Endothelial cell (in vitro differentiated cells): ENCODE measurements at regions not wholly inside any gene's neighbourhood (a gene's known extent, or its start where the extent isn't known, plus 50 kb on each side); places are given as distances from the start of the nearest gene placed in this dataset.
A peak's percentile ranks its signal among the peaks of the same experiment; 100 is the strongest.

ENCODE experiments used
- DNase-seq: peaks from one replicate; pipeline ENCODE4 v3.0.0; 2021; ENCODE audit warnings: low spot score
- H3K27ac Mint-ChIP-seq: one replicate; pipeline ENCODE4 v1.8.0; 2021; ENCODE audit warnings: mixed read lengths, inconsistent platforms; ENCODE audit not compliant: unreplicated experiment
- H3K27me3 Mint-ChIP-seq: one replicate; pipeline ENCODE4 v1.8.0; 2021; ENCODE audit warnings: mild to moderate bottlenecking, moderate library complexity, mixed read lengths, inconsistent platforms; ENCODE audit not compliant: unreplicated experiment
- H3K36me3 Mint-ChIP-seq: one replicate; pipeline ENCODE4 v1.8.0; 2021; ENCODE audit warnings: mild to moderate bottlenecking, low read depth, mixed read lengths, inconsistent platforms; ENCODE audit not compliant: unreplicated experiment
- H3K4me1 Mint-ChIP-seq: one replicate; pipeline ENCODE4 v1.8.0; 2021; ENCODE audit warnings: mild to moderate bottlenecking, mixed read lengths, inconsistent platforms; ENCODE audit not compliant: unreplicated experiment
- H3K4me3 Mint-ChIP-seq: one replicate; pipeline ENCODE4 v1.8.0; 2021; ENCODE audit warnings: mild to moderate bottlenecking, mixed read lengths, inconsistent platforms; ENCODE audit not compliant: unreplicated experiment
- H3K9me3 Mint-ChIP-seq: one replicate; pipeline ENCODE4 v1.8.0; 2021; ENCODE audit warnings: mixed read lengths, inconsistent platforms; ENCODE audit not compliant: unreplicated experiment
- CTCF ChIP-seq: fragments of 200-600 bp; sonication (generic); IDR thresholded peaks from one replicate; pipeline ENCODE4 v1.5.0; 2021; ENCODE audit warnings: antibody characterized with exemption; ENCODE audit not compliant: unreplicated experiment

DNA sequence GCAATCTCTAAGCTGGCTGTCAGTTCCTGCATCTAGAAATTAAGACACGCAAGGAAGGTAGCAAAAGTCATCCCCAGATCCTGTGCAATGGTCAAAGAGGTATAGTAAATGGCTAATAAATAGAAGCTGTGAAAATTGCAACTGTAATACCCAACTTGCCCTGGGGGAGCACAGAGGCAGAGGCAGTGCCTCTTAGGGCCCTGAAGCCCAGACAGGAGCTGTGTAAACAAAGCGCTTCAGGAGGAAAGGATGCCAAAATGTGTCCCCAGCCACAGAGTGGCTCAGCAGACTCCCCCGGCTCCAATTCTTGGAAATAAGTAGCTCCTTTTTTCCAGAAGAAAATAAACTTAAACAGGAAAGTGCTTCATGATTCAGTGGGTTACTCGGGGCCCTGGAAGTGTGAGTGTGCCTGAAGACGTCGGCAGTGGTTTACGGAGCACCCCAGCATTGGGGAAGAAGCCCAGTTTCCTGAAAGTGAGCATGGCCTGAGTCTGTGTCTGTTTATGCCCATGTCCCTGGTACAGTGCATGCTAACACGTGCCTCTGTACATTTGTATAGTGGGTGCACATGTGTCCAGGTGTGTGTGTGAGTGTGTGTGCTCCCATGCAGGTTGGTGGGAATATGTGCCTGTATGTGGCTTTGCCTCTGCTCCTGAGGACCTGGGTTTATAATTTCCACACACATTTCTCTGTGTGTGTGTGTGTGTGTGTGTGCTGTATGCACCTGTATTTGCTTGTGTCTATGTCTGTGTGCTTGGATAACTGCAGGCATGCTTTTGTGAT is 246.7 kb downstream of the MAFB start:
- H3K4me1 Mint-ChIP-seq, result peaks cover 4% of the 10 kb centered on the region
- no peak for DNase-seq
- no peaks in the 10 kb centered on the region for H3K36me3 Mint-ChIP-seq
- H3K9me3 Mint-ChIP-seq, result no peaks in the 10 kb centered on the region
- no peak overlapping the region for H3K4me3 Mint-ChIP-seq
- no peak overlapping the region for H3K27ac Mint-ChIP-seq
- peak; percentile 38 for TF ChIP-seq CTCF
- H3K27me3 Mint-ChIP-seq, result no peaks in the 10 kb centered on the region

DNA sequence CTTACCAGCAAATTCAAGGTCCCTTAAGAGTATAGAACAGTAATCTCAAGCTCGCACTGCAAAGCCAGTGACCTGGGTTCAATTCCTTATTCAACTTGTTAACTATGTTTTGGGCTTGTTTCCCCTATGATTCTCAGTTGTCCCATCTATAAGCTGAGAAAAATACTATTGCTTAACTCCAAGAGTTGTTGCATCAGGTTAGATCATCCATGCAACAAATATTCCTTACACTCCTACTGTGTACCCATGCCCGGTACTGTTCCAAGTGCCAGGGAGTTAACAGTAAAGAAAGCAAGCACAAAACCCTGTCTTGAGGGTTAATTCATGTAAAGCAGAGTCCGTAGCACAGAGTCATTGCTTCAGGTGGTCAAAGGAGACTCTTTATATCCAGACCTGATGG is 247.3 kb downstream of the MAFB start:
- Mint-ChIP-seq H3K27me3 (no peaks in the 10 kb centered on the region), H3K4me3 (no peak overlapping the region), H3K9me3 (no peaks in the 10 kb centered on the region), H3K27ac (no peak overlapping the region), H3K36me3 (no peaks in the 10 kb centered on the region), H3K4me1 (peaks cover 9% of the 10 kb centered on the region)
- DNase-seq, result no peak
- TF ChIP-seq CTCF, result no peak

DNA sequence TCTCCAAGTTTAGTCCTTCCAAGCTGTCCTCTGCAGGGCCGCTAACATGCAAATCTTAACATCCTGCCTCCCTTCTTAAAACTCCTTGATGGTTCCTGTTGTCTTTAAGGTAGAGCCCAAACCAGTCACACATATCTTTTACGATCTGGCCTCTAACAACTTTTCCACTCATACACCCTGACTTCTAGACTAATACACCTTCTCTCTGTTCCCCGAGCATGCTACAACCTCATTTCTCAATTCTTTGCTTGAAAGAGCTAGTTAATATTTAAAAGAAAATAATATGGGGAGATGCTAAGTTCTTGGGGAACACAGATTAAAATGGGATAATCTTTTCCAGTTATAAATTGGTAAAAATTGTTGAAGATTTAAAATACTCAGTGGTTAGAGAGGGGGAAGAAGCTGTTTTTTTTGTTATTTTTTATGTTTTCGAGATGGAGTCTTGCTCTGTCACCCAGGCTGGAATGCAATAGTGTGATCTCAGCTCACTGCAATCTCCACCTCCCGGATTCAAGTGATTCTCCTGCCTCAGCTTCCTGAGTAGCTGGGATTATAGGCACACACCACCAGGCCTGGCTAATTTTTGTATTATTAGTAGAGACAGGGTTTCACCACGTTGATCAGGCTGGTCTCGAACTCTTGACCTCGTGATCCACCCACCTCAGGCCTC is 250.7 kb downstream of the MAFB start:
- DNase-seq, result no peak
- H3K27me3 Mint-ChIP-seq, result peaks cover 3% of the 10 kb centered on the region
- H3K9me3 Mint-ChIP-seq, result no peaks in the 10 kb centered on the region
- no peak for TF ChIP-seq CTCF
- H3K36me3 Mint-ChIP-seq, result no peaks in the 10 kb centered on the region
- no peak overlapping the region for H3K27ac Mint-ChIP-seq
- peaks cover 13% of the 10 kb centered on the region for H3K4me1 Mint-ChIP-seq
- H3K4me3 Mint-ChIP-seq, result no peak overlapping the region

GRCh38 chr20:40436011-40436410 is 253.0 kb downstream of the MAFB start:
- no peak for DNase-seq
- no peak overlapping the region for H3K27ac Mint-ChIP-seq
- no peak for TF ChIP-seq CTCF
- no peak overlapping the region for H3K4me3 Mint-ChIP-seq
- no peaks in the 10 kb centered on the region for H3K36me3 Mint-ChIP-seq
- H3K9me3 Mint-ChIP-seq, result no peaks in the 10 kb centered on the region
- peaks cover 13% of the 10 kb centered on the region for H3K4me1 Mint-ChIP-seq
- H3K27me3 Mint-ChIP-seq, result peaks cover 3% of the 10 kb centered on the region
